ENCODE measurements at regions not wholly inside any gene's neighbourhood (a gene's known extent, or its start where the extent isn't known, plus 50 kb on each side); places are given as distances from the start of the nearest gene placed in this dataset.
"Not testable (repeated sequence)": the region's sequence is repeated elsewhere in the genome, so short reads cannot be mapped to it uniquely, and the experiment has no call there.

- ChIA-PET CTCF (no interaction called here), POLR2A (no interaction called here)
These were observed 57.1 kb upstream of the KIF2B start for GRCh38 chr17:53765609-53766008.

DNA sequence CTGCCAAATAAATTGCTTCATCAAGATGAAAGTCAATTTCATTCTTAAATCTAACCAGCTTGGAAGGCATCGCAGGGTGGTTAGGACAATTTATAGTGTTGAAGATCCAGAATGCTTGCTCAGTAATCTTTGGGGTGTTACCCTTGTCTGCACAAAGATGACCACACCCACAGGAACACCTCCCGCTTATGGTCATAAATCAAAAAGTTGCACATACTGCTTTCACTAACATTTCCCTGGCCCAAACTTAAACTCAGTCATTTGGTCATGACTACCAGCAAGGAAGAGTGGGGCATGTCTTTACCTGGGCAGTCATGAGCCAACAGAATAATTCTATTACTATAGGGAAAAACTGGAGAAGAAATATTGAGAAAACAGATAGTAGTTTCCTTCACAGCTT, 57.6 kb upstream of the KIF2B start:
- CTCF ChIA-PET: no interaction called here
- POLR2A ChIA-PET: no interaction called here

GRCh38 chr17:53757559-53757958, 65.2 kb upstream of the KIF2B start:
- CTCF ChIA-PET: interaction anchor here (0.6 kb wide), 1 partner anchor 1670 kb away, joined by 3 read pairs; no protein-coding TSS in a partner anchor

DNA sequence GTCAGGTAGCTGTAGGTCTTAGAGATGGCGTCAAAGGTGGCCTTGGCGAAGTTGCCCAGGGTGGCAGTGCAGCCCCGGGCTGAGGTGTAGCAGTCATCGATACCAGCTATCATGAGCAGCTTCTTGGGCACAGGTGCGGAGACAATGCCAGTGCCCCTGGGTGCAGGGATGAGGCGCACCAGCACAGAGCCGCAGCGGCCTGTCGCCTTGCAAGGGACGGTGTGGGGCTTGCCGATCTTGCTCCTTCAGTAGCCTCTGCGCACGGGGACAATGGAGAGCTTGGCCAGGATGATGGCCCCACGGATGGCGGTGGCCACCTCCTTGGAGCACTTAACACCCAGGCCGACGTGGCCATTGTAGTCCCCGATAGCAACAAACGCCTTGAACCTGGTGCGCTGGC, 65.6 kb upstream of the KIF2B start:
- CTCF ChIA-PET, POLR2A ChIA-PET: not testable (repeated sequence)

More at GRCh38 chr17:53757559-53757958, 65.2 kb upstream of the KIF2B start:
- POLR2A ChIA-PET: no interaction called here

GRCh38 chr17:53749178-53749577, 73.5 kb upstream of the KIF2B start:
- POLR2A ChIA-PET: no interaction called here
- CTCF ChIA-PET: no interaction called here

GRCh38 chr17:53748159-53748820, 74.4 kb upstream of the KIF2B start:
- POLR2A ChIA-PET, CTCF ChIA-PET: not testable (repeated sequence)

- ChIA-PET CTCF (no interaction called here), POLR2A (no interaction called here)
These were observed 82.4 kb upstream of the KIF2B start for GRCh38 chr17:53740312-53740711.

DNA sequence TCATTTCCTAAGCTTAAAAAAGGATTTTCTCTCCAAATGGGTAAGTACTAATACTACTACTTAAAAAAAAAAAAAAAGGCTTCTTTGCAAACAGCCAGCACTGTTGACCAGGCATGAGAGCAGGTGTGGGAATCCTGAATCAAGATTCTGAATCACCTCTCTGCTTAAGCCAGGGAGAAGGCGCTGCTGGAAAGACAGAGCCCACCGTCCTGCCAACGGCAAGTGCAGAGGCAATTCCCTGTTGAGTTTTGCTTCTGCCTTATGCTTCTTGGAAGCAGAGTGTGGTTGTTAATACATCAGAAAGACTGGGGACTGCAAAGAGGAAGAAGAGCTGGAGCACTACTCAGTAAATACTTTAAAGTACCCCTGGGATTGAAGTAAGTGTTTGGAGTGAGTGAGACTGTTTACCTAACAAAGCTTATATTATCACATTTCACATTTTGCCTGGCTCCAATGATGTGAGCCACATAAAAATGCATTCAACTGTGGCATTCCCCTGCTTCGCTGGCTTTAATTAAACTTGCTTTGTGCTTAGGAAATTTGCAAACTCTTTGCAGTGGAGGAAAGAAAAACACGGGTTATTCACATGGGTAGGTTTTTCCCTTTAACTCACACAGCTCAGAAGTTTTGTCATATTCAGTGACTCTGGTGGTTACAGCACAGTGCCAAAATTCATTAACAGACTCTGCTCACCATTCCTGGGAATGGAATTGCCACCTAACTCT, 86.0 kb upstream of the KIF2B start:
- ChIA-PET CTCF (interaction anchor here (1.0 kb wide), 1 partner anchor 10 kb away, joined by 3 read pairs; no protein-coding TSS in a partner anchor), POLR2A (no interaction called here)

GRCh38 chr17:53724726-53725125, 98.0 kb upstream of the KIF2B start:
- ChIA-PET POLR2A (no interaction called here), CTCF (no interaction called here)

DNA sequence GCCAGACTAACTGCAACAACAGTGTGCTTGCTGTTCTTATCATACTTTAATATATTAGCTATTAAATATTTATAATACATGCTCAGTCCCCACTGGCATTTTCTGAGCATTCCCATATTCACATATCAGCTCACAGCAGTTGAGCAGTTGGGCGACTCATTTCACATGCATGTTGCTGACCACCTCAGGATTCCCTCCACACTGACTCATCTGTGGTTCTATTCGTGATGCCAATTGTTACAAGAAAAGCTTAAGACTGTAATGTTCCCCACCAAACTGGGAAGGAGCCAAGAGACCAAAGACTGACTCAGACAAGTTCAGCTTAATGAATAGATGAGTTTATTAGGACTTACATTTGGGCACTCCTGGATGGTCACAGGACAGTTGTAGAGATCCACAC, 100.3 kb upstream of the KIF2B start:
- POLR2A ChIA-PET: no interaction called here
- CTCF ChIA-PET: no interaction called here

- ChIA-PET POLR2A (no interaction called here), CTCF (no interaction called here)
These were observed 101.6 kb upstream of the KIF2B start for GRCh38 chr17:53721101-53721500.

DNA sequence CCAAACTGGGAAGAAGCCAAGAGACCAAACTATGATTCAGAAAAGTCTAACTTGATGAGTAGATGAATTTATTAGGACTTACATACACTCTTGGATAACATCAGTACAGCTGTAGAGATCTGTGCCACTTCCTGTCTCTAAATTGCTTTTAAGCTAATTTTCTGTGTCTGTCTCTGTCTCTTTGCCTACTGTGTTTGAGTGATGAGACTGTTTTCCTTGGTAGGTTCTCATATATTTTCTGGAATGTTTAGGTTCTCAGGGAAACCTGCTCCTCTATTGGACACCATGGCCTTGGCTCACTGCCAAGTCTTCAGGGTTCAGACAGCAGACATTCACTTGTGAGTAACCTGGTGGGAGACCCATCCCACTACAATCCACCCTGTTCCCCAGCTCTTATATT, 103.5 kb upstream of the KIF2B start:
- ChIA-PET CTCF (no interaction called here), POLR2A (no interaction called here)

GRCh38 chr17:53707566-53707965, 115.2 kb upstream of the KIF2B start:
- ChIA-PET POLR2A (no interaction called here), CTCF (no interaction called here)

DNA sequence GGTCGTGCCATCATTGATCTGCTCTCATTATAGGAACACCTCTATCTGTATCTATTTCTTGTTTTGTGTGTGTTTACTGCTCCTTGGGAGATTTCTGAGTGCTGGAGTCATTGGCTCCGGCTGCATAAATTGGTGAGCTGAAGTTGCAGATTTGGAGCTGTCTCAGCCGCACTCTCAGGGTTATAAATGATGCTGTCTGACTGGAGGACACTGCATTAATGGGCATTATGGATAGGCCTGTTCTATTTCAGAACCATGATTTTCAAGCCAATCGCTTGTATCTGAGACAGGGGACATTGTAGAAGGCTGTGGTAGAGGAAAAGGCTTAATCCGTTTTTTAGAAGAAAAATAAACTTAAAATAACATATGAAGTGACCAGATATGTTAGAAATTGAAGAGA, 126.4 kb upstream of the KIF2B start:
- ChIA-PET CTCF (no interaction called here), POLR2A (no interaction called here)

DNA sequence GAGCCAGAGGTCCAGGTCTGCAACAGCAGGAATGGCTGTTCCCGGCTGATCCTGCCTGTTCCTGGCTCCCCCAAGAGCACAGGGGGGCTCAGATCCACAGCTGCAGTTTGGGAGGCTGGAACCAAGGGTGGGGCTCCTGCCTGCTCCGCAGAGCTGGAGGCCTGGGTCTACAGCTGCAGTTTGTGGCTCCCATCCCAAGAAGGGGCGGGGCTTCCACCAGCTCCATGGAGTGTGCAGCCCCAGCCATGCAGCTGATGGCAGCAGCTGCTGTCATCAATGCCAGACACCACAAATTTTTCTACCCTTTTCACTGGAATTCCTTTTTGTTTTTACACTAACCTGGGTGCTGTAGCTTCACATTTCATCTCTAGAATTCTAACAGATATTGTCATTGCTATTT, 135.4 kb upstream of the KIF2B start:
- ChIA-PET CTCF (no interaction called here), POLR2A (no interaction called here)

GRCh38 chr17:53680745-53681144, 142.0 kb upstream of the KIF2B start:
- ChIA-PET POLR2A (no interaction called here), CTCF (no interaction called here)

DNA sequence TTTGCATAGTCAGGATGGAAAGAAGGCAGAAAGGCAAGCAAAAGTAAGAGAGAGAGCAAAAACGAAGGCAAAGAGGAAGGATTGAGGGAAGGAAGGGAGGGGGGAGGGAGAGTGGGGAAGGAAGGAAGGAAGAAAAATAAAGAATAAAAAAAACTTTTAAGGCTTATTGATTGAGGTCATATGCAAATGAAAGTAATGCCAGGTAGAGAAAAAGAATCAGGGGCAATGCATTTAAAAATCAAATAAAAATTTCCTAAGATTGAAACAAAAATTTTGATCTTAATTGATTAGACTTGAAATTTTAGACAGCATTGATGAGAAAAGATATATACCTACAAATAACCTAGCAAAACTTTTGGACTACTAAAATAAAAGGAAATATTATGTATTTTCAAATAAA, 153.9 kb upstream of the KIF2B start:
- ChIA-PET CTCF (no interaction called here), POLR2A (no interaction called here)

- POLR2A ChIA-PET: no interaction called here
- CTCF ChIA-PET: no interaction called here
These were observed 160.1 kb upstream of the KIF2B start for GRCh38 chr17:53662608-53663007.

DNA sequence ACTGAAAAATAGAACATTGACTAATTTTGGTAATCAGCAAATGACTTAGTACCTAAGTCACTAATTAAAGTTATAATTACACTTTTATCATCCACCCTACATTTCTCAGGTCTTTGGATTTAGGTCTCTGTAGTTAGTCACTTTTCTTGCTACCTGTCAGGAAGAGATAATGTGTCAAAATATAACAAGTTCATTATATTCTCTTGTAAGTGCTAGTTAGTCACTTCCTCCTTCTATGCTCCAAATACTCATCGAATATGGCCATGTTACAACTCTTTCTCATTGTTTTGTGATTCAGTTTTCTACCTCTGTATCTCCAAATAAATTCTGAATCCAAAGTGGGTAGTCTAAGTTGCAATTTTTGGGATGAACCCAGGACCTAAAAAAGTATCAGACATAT, 163.5 kb upstream of the KIF2B start:
- POLR2A ChIA-PET: no interaction called here
- CTCF ChIA-PET: no interaction called here

GRCh38 chr17:53655591-53655990, 167.1 kb upstream of the KIF2B start:
- CTCF ChIA-PET: no interaction called here
- POLR2A ChIA-PET: no interaction called here

DNA sequence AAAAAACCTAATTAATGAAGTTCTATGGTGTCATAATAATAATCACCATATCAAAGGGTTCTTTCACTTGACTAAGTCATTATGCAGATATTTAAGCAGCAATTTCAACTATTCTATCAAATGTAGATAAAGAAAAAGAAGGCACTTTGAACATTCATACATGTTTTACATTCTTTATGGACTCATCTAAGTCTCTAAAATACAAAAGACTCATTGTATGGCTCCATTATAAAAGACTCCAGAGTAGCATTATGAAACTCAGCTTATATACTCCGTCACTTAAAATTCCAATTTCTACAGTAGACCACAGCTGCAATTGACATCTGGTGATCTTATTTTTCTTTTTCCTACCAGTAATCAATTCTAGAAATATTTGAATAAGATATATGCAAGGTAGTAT, 173.5 kb upstream of the KIF2B start:
- CTCF ChIA-PET: no interaction called here

GRCh38 chr17:53646835-53647234, 175.9 kb upstream of the KIF2B start:
- ChIA-PET POLR2A (no interaction called here), CTCF (no interaction called here)

More for the DNA sequence above, 173.5 kb upstream of the KIF2B start:
- POLR2A ChIA-PET: no interaction called here
